Muscle layer of colon (tissue), 2 donors: ENCODE measurements at regions not wholly inside any gene's neighbourhood (a gene's known extent, or its start where the extent isn't known, plus 50 kb on each side); places are given as distances from the start of the nearest gene placed in this dataset.

Source experiments
- H3K27ac ChIP-seq: one replicate; pipeline ENCODE4 v1.7.0; 2013; ENCODE audit warnings: low read depth, mild to moderate bottlenecking, low read length, moderate library complexity
- H3K27me3 ChIP-seq, 2 donors: one replicate each; pipeline ENCODE4 v1.7.0; 2013; ENCODE audit warnings: low read length in 2 of 2, mild to moderate bottlenecking in 2 of 2; ENCODE audit not compliant: insufficient read depth in 2 of 2, control insufficient read depth in 1 of 2
- H3K36me3 ChIP-seq: one replicate; pipeline ENCODE4 v1.7.0; 2013; ENCODE audit warnings: mild to moderate bottlenecking, low read length; ENCODE audit not compliant: insufficient read depth
- H3K4me1 ChIP-seq: one replicate; pipeline ENCODE4 v1.7.0; 2013; ENCODE audit warnings: mild to moderate bottlenecking, low read length; ENCODE audit not compliant: insufficient read depth
- H3K4me3 ChIP-seq, 2 donors: one replicate each; pipeline ENCODE4 v1.7.0; 2013; ENCODE audit warnings: low read length in 2 of 2, low read depth in 1 of 2, mild to moderate bottlenecking in 1 of 2, moderate library complexity in 1 of 2
- H3K9ac ChIP-seq: one replicate; pipeline ENCODE4 v1.7.0; 2013; ENCODE audit warnings: low read length
- H3K9me3 ChIP-seq: one replicate; pipeline ENCODE4 v1.7.0; 2013; ENCODE audit warnings: mild to moderate bottlenecking, low read length
- donor health status: abdominal sarcoma.
- donor health status: Adenocarcinoma of cecum.

- no peaks in the 10 kb centered on the region for H3K4me1 ChIP-seq
- H3K36me3 ChIP-seq: no peaks in the 10 kb centered on the region
- H3K9me3 ChIP-seq: no peaks in the 10 kb centered on the region
- no peak overlapping the region for H3K9ac ChIP-seq
- no peaks in the 10 kb centered on the region for H3K27me3 ChIP-seq
- H3K4me3 ChIP-seq: no peak overlapping the region
- no peak overlapping the region for H3K27ac ChIP-seq
Measured at GRCh38 chr13:63880705-63881104, 2465.1 kb upstream of the PCDH20 start.

GRCh38 chr13:63873936-63874335 is 2458.3 kb upstream of the PCDH20 start:
- Histone ChIP-seq H3K27ac (no peak overlapping the region), H3K36me3 (no peaks in the 10 kb centered on the region), H3K4me3 (no peak overlapping the region), H3K9ac (no peak overlapping the region), H3K4me1 (no peaks in the 10 kb centered on the region), H3K9me3 (no peaks in the 10 kb centered on the region), H3K27me3 (no peaks in the 10 kb centered on the region)

GRCh38 chr13:63864171-63864902 is 2448.7 kb upstream of the PCDH20 start:
- Histone ChIP-seq H3K4me3 (no peak overlapping the region), H3K9me3 (no peaks in the 10 kb centered on the region), H3K27ac (no peak overlapping the region), H3K36me3 (no peaks in the 10 kb centered on the region), H3K4me1 (no peaks in the 10 kb centered on the region), H3K9ac (no peak overlapping the region), H3K27me3 (no peaks in the 10 kb centered on the region)

GRCh38 chr13:63855457-63856118 is 2439.9 kb upstream of the PCDH20 start:
- Histone ChIP-seq H3K4me1 (no peaks in the 10 kb centered on the region), H3K4me3 (no peak overlapping the region)

GRCh38 chr13:63853816-63854215 is 2438.2 kb upstream of the PCDH20 start:
- H3K36me3 ChIP-seq: no peaks in the 10 kb centered on the region
- no peak overlapping the region for H3K9ac ChIP-seq
- H3K4me3 ChIP-seq: no peak overlapping the region
- no peaks in the 10 kb centered on the region for H3K9me3 ChIP-seq
- no peaks in the 10 kb centered on the region for H3K4me1 ChIP-seq
- no peaks in the 10 kb centered on the region for H3K27me3 ChIP-seq
- H3K27ac ChIP-seq: no peak overlapping the region

More at GRCh38 chr13:63855457-63856118, 2439.9 kb upstream of the PCDH20 start:
- no peaks in the 10 kb centered on the region for H3K27me3 ChIP-seq
- H3K9ac ChIP-seq: no peak overlapping the region
- H3K36me3 ChIP-seq: no peaks in the 10 kb centered on the region
- H3K27ac ChIP-seq: no peak overlapping the region
- no peaks in the 10 kb centered on the region for H3K9me3 ChIP-seq

- H3K9ac ChIP-seq: no peak overlapping the region
- no peaks in the 10 kb centered on the region for H3K36me3 ChIP-seq
- no peaks in the 10 kb centered on the region for H3K27me3 ChIP-seq
- H3K9me3 ChIP-seq: no peaks in the 10 kb centered on the region
- H3K4me3 ChIP-seq: no peak overlapping the region
- no peak overlapping the region for H3K27ac ChIP-seq
- no peaks in the 10 kb centered on the region for H3K4me1 ChIP-seq
Measured at GRCh38 chr13:63851526-63851925, 2435.9 kb upstream of the PCDH20 start.

GRCh38 chr13:63843766-63844699 is 2428.4 kb upstream of the PCDH20 start:
- Histone ChIP-seq H3K27ac (no peak overlapping the region), H3K9ac (no peak overlapping the region), H3K27me3 (no peaks in the 10 kb centered on the region), H3K9me3 (no peaks in the 10 kb centered on the region), H3K4me1 (no peaks in the 10 kb centered on the region), H3K36me3 (no peaks in the 10 kb centered on the region), H3K4me3 (no peak overlapping the region)

GRCh38 chr13:63842102-63842501 is 2426.5 kb upstream of the PCDH20 start:
- Histone ChIP-seq H3K9ac (no peak overlapping the region), H3K9me3 (no peaks in the 10 kb centered on the region), H3K36me3 (no peaks in the 10 kb centered on the region), H3K4me3 (no peak overlapping the region), H3K27me3 (no peaks in the 10 kb centered on the region), H3K4me1 (no peaks in the 10 kb centered on the region), H3K27ac (no peak overlapping the region)

- no peaks in the 10 kb centered on the region for H3K27me3 ChIP-seq
- H3K27ac ChIP-seq: no peak overlapping the region
- no peaks in the 10 kb centered on the region for H3K36me3 ChIP-seq
- no peak overlapping the region for H3K9ac ChIP-seq
- no peak overlapping the region for H3K4me3 ChIP-seq
- no peaks in the 10 kb centered on the region for H3K4me1 ChIP-seq
- no peaks in the 10 kb centered on the region for H3K9me3 ChIP-seq
Measured at GRCh38 chr13:63840551-63841421, 2425.1 kb upstream of the PCDH20 start.

- no peaks in the 10 kb centered on the region for H3K27me3 ChIP-seq
- no peaks in the 10 kb centered on the region for H3K36me3 ChIP-seq
- H3K9ac ChIP-seq: no peak overlapping the region
- H3K9me3 ChIP-seq: no peaks in the 10 kb centered on the region
- no peaks in the 10 kb centered on the region for H3K4me1 ChIP-seq
- H3K4me3 ChIP-seq: no peak overlapping the region
- no peak overlapping the region for H3K27ac ChIP-seq
Measured at GRCh38 chr13:63838366-63839110, 2422.9 kb upstream of the PCDH20 start.
